Neuronal stem cell (in vitro differentiated cells): ENCODE measurements at regions not wholly inside any gene's neighbourhood (a gene's known extent, or its start where the extent isn't known, plus 50 kb on each side); places are given as distances from the start of the nearest gene placed in this dataset.

Source experiments
- DNase-seq: peaks from one replicate; pipeline ENCODE4 v3.0.0-alpha.2; 2013; ENCODE audit warnings: low spot score
- H2AFZ ChIP-seq: one replicate; pipeline ENCODE4 v1.6.1; 2013; ENCODE audit warnings: mild to moderate bottlenecking, low read length, inconsistent platforms
- H2AK5ac ChIP-seq: 2 replicates; pipeline ENCODE4 v1.6.1; 2013; ENCODE audit warnings: low read depth, mild to moderate bottlenecking, inconsistent platforms, low read length, moderate library complexity, mixed read lengths
- H2BK120ac ChIP-seq: 2 replicates; pipeline ENCODE4 v1.6.1; 2013; ENCODE audit warnings: low read depth, mild to moderate bottlenecking, inconsistent platforms, low read length, moderate library complexity, mixed read lengths
- H2BK12ac ChIP-seq: one replicate; pipeline ENCODE4 v1.6.1; 2013; ENCODE audit warnings: low read length, inconsistent platforms
- H2BK15ac ChIP-seq: 2 replicates; pipeline ENCODE4 v1.6.1; 2013; ENCODE audit warnings: mild to moderate bottlenecking, low read length, inconsistent platforms, mixed read lengths
- H2BK5ac ChIP-seq: one replicate; pipeline ENCODE4 v1.6.1; 2013; ENCODE audit warnings: inconsistent platforms, mild to moderate bottlenecking, low read length, moderate library complexity
- H3K14ac ChIP-seq: one replicate; pipeline ENCODE4 v1.6.1; 2013; ENCODE audit warnings: low read length, inconsistent platforms
- H3K18ac ChIP-seq: 2 replicates; pipeline ENCODE4 v1.6.1; 2013; ENCODE audit warnings: low read length, inconsistent platforms
- H3K23ac ChIP-seq: 2 replicates; pipeline ENCODE4 v1.6.1; 2013; ENCODE audit warnings: low read depth, mild to moderate bottlenecking, mixed read lengths, low read length, inconsistent platforms; ENCODE audit not compliant: poor library complexity
- H3K27ac ChIP-seq: replicated peaks from 3 replicates; pipeline ENCODE4 v1.5.1; 2013; ENCODE audit warnings: low read length, inconsistent platforms
- H3K27me3 ChIP-seq, 3 experiments: 2 replicates each; pipeline ENCODE4 v1.6.1; 2013; ENCODE audit warnings: low read length in 3 of 3, mild to moderate bottlenecking in 2 of 3, inconsistent platforms in 1 of 3, low read depth in 1 of 3, mixed read lengths in 1 of 3, moderate library complexity in 1 of 3; ENCODE audit not compliant: control insufficient read depth in 3 of 3, insufficient read depth in 3 of 3
- H3K36me3 ChIP-seq, 2 donors: replicated peaks in 1 of 2; 2 replicates each; pipeline ENCODE4 v1.6.1; 2013; ENCODE audit warnings: low read length in 2 of 2; ENCODE audit not compliant: control insufficient read depth in 2 of 2, insufficient read depth in 2 of 2
- H3K4ac ChIP-seq: 2 replicates; pipeline ENCODE4 v1.6.1; 2013; ENCODE audit warnings: inconsistent platforms, mild to moderate bottlenecking, low read length, moderate library complexity
- H3K4me1 ChIP-seq, 2 donors: 1 replicate in 1 of 2; 2 replicates in 1 of 2; pipeline ENCODE4 v1.6.1; 2013; ENCODE audit warnings: low read length in 2 of 2, low read depth in 1 of 2; ENCODE audit not compliant: control insufficient read depth in 2 of 2, insufficient read depth in 1 of 2
- H3K4me2 ChIP-seq: one replicate; pipeline ENCODE4 v1.6.1; 2013; ENCODE audit warnings: mild to moderate bottlenecking, low read length, inconsistent platforms; ENCODE audit not compliant: insufficient read depth, poor library complexity, severe bottlenecking
- H3K4me3 ChIP-seq, 2 donors: 2 replicates each; pipeline ENCODE4 v1.5.1; 2013; ENCODE audit warnings: low read length in 2 of 2, mild to moderate bottlenecking in 2 of 2, inconsistent platforms in 1 of 2, moderate library complexity in 1 of 2
- H3K79me1 ChIP-seq: one replicate; pipeline ENCODE4 v1.6.1; 2013; ENCODE audit warnings: low read depth, mild to moderate bottlenecking, inconsistent platforms, low read length, moderate library complexity
- H3K9ac ChIP-seq: one replicate; pipeline ENCODE4 v1.6.1; 2013; ENCODE audit warnings: mild to moderate bottlenecking, low read depth, low read length, inconsistent platforms; ENCODE audit not compliant: poor library complexity
- H3K9me3 ChIP-seq, 2 donors: replicated peaks in 1 of 2; 2 replicates each; pipeline versions ENCODE3 to v1.6.1; 2013; ENCODE audit warnings: low read length in 2 of 2, mild to moderate bottlenecking in 2 of 2, inconsistent platforms in 1 of 2, low read depth in 1 of 2, mixed read lengths in 1 of 2, moderate library complexity in 1 of 2; ENCODE audit not compliant: control insufficient read depth in 2 of 2, insufficient read depth in 1 of 2
- H4K8ac ChIP-seq: one replicate; pipeline ENCODE4 v1.6.1; 2013; ENCODE audit warnings: low read depth, mild to moderate bottlenecking, inconsistent platforms, low read length, moderate library complexity
- H4K91ac ChIP-seq: one replicate; pipeline ENCODE4 v1.6.1; 2013; ENCODE audit warnings: low read length, low read depth, mild to moderate bottlenecking, inconsistent platforms; ENCODE audit not compliant: poor library complexity
- WGBS, 2 donors: extraction: QIAGEN DNeasy Blood & Tissue Kit; methylation state at CpG; one replicate each; pipeline ENCODE4 v1.1.7; 2013; ENCODE audit warnings: missing lambda C conversion rate in 2 of 2, mixed read lengths in 1 of 2; ENCODE audit not compliant: insufficient read length in 2 of 2, insufficient replicate concordance in 1 of 2; ENCODE audit errors: extremely low coverage in 2 of 2; 5-methylcytosine and 5-hydroxymethylcytosine counted together

- H3K4me1 ChIP-seq, result peaks cover 2 to 5% of the 10 kb centered on the region in 2 donors
- no peak overlapping the region for H3K9ac ChIP-seq
- peaks cover 3 to 5% of the 10 kb centered on the region in 2 donors for H3K9me3 ChIP-seq
- peak overlapping the region; percentile 81 for H3K18ac ChIP-seq
- H3K4me3 ChIP-seq, result no peak overlapping the region
- no peak overlapping the region for H2AFZ ChIP-seq
- no peak overlapping the region for H2BK15ac ChIP-seq
- peak overlapping the region; percentile 85 for H2BK120ac ChIP-seq
- H2AK5ac ChIP-seq, result no peak overlapping the region
- no peaks in the 10 kb centered on the region for H3K36me3 ChIP-seq
- no peak overlapping the region for H3K4me2 ChIP-seq
- no peak overlapping the region for H2BK5ac ChIP-seq
- no CpG with 5 or more reads among the region's 2 CpGs for WGBS, 2 donors
- no peak overlapping the region for H3K27ac ChIP-seq
- no peak overlapping the region for H3K4ac ChIP-seq
- H4K8ac ChIP-seq, result no peak overlapping the region
- no peak overlapping the region for H3K14ac ChIP-seq
- no peaks in the 10 kb centered on the region for H3K79me1 ChIP-seq
- H2BK12ac ChIP-seq, result no peak overlapping the region
- H4K91ac ChIP-seq, result no peak overlapping the region
- no peak overlapping the region for H3K23ac ChIP-seq
- no peak for DNase-seq
- H3K27me3 ChIP-seq, result no peaks in the 10 kb centered on the region
These were observed 86.9 kb upstream of the ATP10A start for GRCh38 chr15:25950014-25950413.

DNA sequence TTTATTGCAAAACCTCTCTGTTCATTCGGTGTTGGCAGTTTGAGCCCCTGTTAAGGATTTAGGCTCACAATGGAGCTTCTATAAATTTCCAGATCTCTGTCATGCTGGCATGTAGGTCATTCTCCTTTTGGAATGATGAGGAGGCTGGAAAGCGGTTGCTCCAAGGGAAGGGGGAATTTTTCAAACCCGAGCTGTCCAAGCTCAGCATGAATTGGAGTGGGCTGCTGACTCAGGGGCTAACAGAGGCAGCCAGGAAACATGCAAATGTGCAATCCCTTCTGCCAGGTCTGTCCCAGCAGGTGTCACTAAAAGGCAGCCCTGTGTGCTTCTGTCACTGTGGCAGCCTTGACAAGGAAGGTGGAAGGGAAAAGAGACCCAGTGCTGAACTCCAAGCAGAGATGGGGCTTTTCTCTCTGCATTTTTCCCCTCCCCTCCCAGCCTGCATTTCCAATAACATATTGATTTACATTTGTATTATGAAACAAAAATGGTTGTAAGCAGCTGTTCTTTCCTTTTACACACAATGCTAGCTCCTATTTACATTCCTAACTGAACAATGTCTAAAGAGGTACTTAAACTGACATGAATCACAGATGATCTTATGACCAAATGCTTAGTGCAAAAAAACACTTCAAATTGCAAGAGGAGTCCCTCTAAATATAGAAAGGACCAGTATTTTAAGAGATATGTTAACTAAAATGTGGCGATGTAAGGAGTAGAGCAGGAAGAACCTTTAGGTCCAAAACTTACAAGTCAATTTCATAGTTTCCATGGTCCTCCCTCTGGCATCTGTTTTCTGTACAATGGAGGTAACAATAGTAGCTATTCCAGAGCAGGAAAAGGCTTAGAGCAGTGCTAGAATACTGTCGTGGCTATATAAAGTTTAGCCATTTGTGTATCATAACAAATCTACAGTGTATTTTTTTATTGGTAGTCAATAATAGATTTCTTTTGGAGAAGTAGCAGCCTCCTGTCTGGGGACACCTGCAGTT is 84.5 kb upstream of the ATP10A start:
- Histone ChIP-seq H2AK5ac (no peak overlapping the region), H3K27me3 (no peaks in the 10 kb centered on the region), H2AFZ (peak overlapping the region; percentile 21), H3K9me3 (peaks cover 2 to 3% of the 10 kb centered on the region in 2 donors), H2BK120ac (no peak overlapping the region), H2BK12ac (no peak overlapping the region), H3K14ac (no peak overlapping the region), H3K4me2 (no peak overlapping the region), H3K18ac (no peak overlapping the region), H2BK5ac (no peak overlapping the region), H2BK15ac (no peak overlapping the region), H3K27ac (no peak overlapping the region), H3K4me1 (peaks cover 2 to 5% of the 10 kb centered on the region in 2 donors), H3K9ac (no peak overlapping the region), H3K23ac (no peak overlapping the region), H3K4me3 (no peak overlapping the region), H3K36me3 (no peaks in the 10 kb centered on the region), H4K8ac (no peak overlapping the region), H4K91ac (no peak overlapping the region), H3K79me1 (no peaks in the 10 kb centered on the region), H3K4ac (no peak overlapping the region)
- WGBS, 2 donors, result no CpG with 5 or more reads among the region's 5 CpGs
- DNase-seq, result peak; percentile 9

GRCh38 chr15:25946241-25946805 is 83.2 kb upstream of the ATP10A start:
- no peak overlapping the region for H3K23ac ChIP-seq
- no peak overlapping the region for H3K9ac ChIP-seq
- DNase-seq, result no peak
- no peak overlapping the region for H3K4ac ChIP-seq
- H3K4me1 ChIP-seq, result peaks cover 2 to 5% of the 10 kb centered on the region in 2 donors
- H3K79me1 ChIP-seq, result no peaks in the 10 kb centered on the region
- no peak overlapping the region for H3K27ac ChIP-seq
- H3K9me3 ChIP-seq, result peaks cover 2 to 3% of the 10 kb centered on the region in 2 donors
- no CpG with 5 or more reads among the region's 21 CpGs for WGBS, 2 donors
- H3K36me3 ChIP-seq, result no peaks in the 10 kb centered on the region
- H2BK15ac ChIP-seq, result peak overlapping the region; percentile 83
- no peaks in the 10 kb centered on the region for H3K27me3 ChIP-seq
- H4K8ac ChIP-seq, result no peak overlapping the region
- peak overlapping the region; percentile 6 for H3K18ac ChIP-seq
- no peak overlapping the region for H2BK12ac ChIP-seq
- H3K4me3 ChIP-seq, result no peak overlapping the region
- H3K14ac ChIP-seq, result peak overlapping the region; percentile 75
- H4K91ac ChIP-seq, result no peak overlapping the region
- no peak overlapping the region for H3K4me2 ChIP-seq
- peak overlapping the region; percentile 96 for H2AK5ac ChIP-seq
- H2AFZ ChIP-seq, result no peak overlapping the region
- no peak overlapping the region for H2BK5ac ChIP-seq
- H2BK120ac ChIP-seq, result peak overlapping the region; percentile 21

DNA sequence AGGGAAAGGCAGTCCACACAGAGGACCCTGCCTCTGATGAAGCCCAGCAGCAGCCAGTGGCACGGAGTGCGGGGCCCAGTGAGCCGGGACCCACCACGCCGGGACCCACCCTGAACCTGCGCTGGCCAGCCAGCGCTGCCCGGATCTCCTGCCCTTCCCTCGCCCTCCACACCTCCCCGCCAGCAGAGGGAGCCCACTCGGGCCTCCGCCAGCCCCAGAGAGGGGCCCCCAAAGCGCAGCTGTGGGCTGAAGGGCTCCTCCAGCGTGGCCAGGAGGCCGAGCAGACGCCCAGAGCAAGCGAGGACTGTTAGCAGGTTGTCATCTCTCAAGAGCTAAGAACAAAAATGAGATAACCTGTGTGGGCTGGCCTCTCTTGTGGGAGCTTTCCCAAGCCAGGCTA is 81.3 kb upstream of the ATP10A start:
- Histone ChIP-seq H3K36me3 (no peaks in the 10 kb centered on the region), H3K4me2 (no peak overlapping the region), H4K8ac (no peak overlapping the region), H3K14ac (no peak overlapping the region), H2BK120ac (no peak overlapping the region), H2BK15ac (no peak overlapping the region), H3K23ac (peak overlapping the region; percentile 14), H3K9ac (no peak overlapping the region), H3K9me3 (peaks cover 0 to 3% of the 10 kb centered on the region in 2 donors), H3K4me3 (no peak overlapping the region), H3K79me1 (no peaks in the 10 kb centered on the region), H2BK5ac (no peak overlapping the region), H3K4me1 (peaks cover 2 to 5% of the 10 kb centered on the region in 2 donors), H4K91ac (no peak overlapping the region), H3K27ac (no peak overlapping the region), H2BK12ac (no peak overlapping the region), H3K18ac (peak overlapping the region; percentile 49), H3K27me3 (no peaks in the 10 kb centered on the region), H2AK5ac (no peak overlapping the region), H2AFZ (no peak overlapping the region), H3K4ac (peak overlapping the region; percentile 15)
- no CpG with 5 or more reads among the region's 17 CpGs for WGBS, 2 donors
- DNase-seq, result no peak
